ENCODE measurements at regions not wholly inside any gene's neighbourhood (a gene's known extent, or its start where the extent isn't known, plus 50 kb on each side); places are given as distances from the start of the nearest gene placed in this dataset.

DNA sequence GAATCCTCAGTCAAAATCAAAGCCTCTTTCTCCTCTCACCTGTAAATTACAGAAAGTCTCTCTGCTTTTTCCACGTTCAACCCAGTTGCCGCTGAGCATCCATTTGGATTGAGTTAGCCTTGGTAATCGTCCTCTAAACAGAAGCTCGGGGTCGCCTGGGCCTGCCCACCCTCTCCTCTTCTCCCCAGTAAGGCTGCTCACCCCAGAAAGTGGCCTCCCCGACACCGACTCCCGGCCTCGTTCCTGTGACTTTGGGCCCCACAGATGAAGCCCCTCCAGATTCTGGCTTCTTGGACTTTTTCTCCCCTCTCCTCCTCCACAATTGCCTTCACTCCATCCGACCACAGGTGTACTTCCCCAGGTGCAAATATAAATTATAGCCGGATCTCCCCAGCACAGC lies 1500.0 kb downstream of the BRD1 start:
- Histone ChIP-seq H3K27ac (ENCODE audit: low read depth, low read length) (no peak overlapping the region), H3K4me3 (ENCODE audit: low read length) (no peak overlapping the region), H3K27me3 (ENCODE audit: control insufficient read depth, insufficient read depth, low read length) (no peaks in the 10 kb centered on the region), H3K4me1 (ENCODE audit: control insufficient read depth, insufficient read depth, low read length) (no peaks in the 10 kb centered on the region), H3K36me3 (ENCODE audit: control insufficient read depth, insufficient read depth, low read length) (no peaks in the 10 kb centered on the region), H3K9ac (ENCODE audit: low read length) (no peak overlapping the region)

DNA sequence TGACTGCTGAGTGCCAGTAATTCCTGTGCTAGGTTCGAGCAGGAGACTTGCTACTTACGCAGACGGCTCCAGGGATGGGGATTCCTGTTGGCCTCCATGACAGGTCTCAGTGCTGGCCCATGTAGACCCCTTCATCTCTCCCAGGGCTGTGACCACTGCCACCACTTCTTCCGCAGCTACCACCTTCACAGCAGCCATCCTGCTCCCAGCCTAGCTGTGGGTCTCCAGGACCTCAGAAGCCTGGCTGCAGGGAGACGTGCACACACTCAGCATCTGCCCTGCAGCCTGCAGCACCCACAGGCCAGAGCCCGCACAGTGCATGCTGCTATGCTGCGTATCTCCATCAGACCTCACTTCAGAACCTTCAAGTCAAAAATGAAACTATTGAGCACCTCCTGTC lies 1503.9 kb downstream of the BRD1 start:
- no peak overlapping the region for H3K9ac ChIP-seq (ENCODE audit: low read length)
- H3K4me1 ChIP-seq (ENCODE audit: control insufficient read depth, insufficient read depth, low read length) = no peaks in the 10 kb centered on the region
- H3K4me3 ChIP-seq (ENCODE audit: low read length) = no peak overlapping the region
- no peaks in the 10 kb centered on the region for H3K36me3 ChIP-seq (ENCODE audit: control insufficient read depth, insufficient read depth, low read length)
- no peaks in the 10 kb centered on the region for H3K27me3 ChIP-seq (ENCODE audit: control insufficient read depth, insufficient read depth, low read length)
- no peak overlapping the region for H3K27ac ChIP-seq (ENCODE audit: low read depth, low read length)

DNA sequence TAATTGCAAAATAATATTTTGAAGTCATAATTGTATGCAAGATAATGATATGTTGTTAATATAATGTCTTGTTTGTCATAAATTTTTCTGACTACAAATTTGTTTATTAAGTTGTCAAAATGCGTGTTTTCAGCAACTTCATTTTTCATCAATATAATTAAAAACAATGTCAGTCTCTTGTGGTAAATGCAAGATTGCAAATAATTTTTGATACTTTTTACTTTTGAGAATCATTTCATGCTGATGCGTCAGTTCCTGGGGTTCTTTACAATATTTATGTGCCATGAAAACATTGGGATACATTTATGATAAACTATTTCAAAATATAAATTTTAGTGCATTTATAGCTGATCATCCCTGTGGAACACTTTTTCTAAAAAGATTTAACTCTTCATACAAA lies 1504.8 kb downstream of the BRD1 start:
- Histone ChIP-seq H3K27me3 (ENCODE audit: control insufficient read depth, insufficient read depth, low read length) (no peaks in the 10 kb centered on the region), H3K9ac (ENCODE audit: low read length) (no peak overlapping the region), H3K4me1 (ENCODE audit: control insufficient read depth, insufficient read depth, low read length) (no peaks in the 10 kb centered on the region), H3K36me3 (ENCODE audit: control insufficient read depth, insufficient read depth, low read length) (no peaks in the 10 kb centered on the region), H3K27ac (ENCODE audit: low read depth, low read length) (no peak overlapping the region), H3K4me3 (ENCODE audit: low read length) (no peak overlapping the region)

DNA sequence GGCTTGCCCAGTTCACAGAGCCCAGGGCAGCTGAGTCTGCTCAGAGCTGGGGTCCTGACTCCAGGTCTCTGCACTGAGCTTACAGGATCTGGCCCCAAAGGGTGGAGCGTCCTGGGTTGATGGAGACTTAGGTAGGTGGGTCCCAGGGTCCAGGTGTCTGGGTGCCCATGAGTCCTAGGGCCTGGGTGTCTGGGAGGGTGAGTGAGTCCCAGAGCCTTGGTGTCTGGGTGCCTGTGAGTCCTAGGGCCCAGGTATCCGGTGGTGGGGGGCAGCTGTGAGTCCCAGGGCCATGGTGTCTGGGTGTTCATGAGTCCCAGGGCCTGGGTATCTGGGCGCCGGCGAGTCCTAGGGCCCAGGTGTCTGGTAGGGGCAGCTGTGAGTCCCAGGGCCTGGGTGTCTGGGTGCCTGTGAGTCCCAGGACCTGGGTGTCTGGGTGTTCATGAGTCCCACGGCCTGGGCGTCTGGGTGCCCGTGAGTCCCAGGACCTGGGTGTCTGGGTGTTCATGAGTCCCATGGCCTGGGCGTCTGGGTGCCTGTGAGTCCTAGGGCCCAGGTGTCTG lies 1505.6 kb downstream of the BRD1 start:
- H3K27ac ChIP-seq (ENCODE audit: low read depth, low read length) = no peak overlapping the region

DNA sequence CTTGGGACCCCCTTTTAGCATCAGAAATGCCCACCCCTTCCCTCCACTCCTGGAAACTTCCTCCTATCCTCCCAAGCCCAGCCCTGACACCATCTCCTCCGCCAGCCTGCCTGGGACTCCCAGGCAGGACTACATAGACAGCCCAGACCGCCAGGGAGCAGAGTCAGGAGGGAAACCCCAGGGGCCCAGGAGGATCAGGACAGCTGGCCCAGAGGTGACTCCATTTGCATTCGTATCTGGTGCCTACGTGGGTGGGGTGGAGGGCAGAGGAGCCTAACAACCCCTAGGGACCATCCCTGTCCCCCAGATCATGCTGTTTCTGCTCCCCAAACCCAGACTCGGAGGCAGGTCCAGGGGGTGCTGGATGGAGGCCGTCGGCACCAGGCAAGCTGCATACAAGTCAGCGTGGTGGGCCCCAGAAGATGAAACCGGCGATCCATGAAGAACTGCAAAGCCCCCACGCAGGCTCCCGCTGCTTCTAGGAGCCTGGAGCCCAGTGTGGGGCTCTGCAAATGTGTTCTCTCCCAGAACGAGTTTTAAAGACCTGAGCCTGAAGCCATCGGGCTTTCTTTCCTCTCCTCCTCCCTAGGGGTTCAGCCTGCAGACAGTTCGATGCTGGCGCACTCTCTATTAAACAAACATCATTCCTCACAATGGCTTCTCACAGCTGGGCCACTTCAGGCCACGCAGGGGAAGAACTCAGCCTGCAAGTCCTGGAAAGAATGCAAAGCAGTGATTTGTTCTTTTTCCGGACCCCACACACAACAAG lies 1506.8 kb downstream of the BRD1 start:
- H3K27ac ChIP-seq (ENCODE audit: low read depth, low read length) = no peak overlapping the region
- no peaks in the 10 kb centered on the region for H3K36me3 ChIP-seq (ENCODE audit: control insufficient read depth, insufficient read depth, low read length)
- H3K4me1 ChIP-seq (ENCODE audit: control insufficient read depth, insufficient read depth, low read length) = no peaks in the 10 kb centered on the region
- no peak overlapping the region for H3K4me3 ChIP-seq (ENCODE audit: low read length)
- no peak overlapping the region for H3K9ac ChIP-seq (ENCODE audit: low read length)
- no peaks in the 10 kb centered on the region for H3K27me3 ChIP-seq (ENCODE audit: control insufficient read depth, insufficient read depth, low read length)

More for the DNA sequence above, 1505.6 kb downstream of the BRD1 start:
- Histone ChIP-seq H3K4me1 (ENCODE audit: control insufficient read depth, insufficient read depth, low read length) (no peaks in the 10 kb centered on the region), H3K36me3 (ENCODE audit: control insufficient read depth, insufficient read depth, low read length) (no peaks in the 10 kb centered on the region), H3K4me3 (ENCODE audit: low read length) (no peak overlapping the region), H3K27me3 (ENCODE audit: control insufficient read depth, insufficient read depth, low read length) (no peaks in the 10 kb centered on the region), H3K9ac (ENCODE audit: low read length) (no peak overlapping the region)

DNA sequence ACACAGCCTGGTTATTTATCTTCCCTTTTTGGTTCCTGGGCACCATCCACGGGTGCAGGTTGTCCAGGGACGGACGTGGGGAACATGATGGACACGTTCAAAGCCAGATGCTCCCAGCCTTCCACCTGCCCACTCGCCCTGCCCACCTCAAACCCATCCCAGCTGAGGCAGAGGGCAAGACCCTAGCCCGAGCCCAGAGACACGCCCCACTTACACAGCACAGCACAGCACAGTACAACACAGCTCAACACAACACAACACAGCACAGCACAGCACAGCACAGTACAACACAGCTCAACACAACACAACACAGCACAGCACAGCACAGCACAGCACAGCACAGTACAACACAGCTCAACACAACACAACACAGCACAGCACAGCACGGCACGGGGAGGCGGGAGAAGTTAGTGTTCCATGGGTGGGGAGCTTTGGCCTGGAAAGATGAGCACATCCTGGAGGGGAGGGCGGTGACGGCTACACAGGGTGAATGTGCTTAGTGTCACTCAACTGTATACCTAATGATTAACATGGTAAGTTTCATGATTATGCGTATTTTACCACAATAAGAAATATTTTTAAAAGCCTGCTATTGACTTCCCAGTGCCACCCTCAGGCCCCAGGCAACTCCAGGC lies 1507.5 kb downstream of the BRD1 start:
- Histone ChIP-seq H3K9ac (ENCODE audit: low read length) (no peak overlapping the region), H3K36me3 (ENCODE audit: control insufficient read depth, insufficient read depth, low read length) (no peaks in the 10 kb centered on the region), H3K27ac (ENCODE audit: low read depth, low read length) (no peak overlapping the region), H3K4me1 (ENCODE audit: control insufficient read depth, insufficient read depth, low read length) (no peaks in the 10 kb centered on the region), H3K27me3 (ENCODE audit: control insufficient read depth, insufficient read depth, low read length) (no peaks in the 10 kb centered on the region), H3K4me3 (ENCODE audit: low read length) (no peak overlapping the region)

DNA sequence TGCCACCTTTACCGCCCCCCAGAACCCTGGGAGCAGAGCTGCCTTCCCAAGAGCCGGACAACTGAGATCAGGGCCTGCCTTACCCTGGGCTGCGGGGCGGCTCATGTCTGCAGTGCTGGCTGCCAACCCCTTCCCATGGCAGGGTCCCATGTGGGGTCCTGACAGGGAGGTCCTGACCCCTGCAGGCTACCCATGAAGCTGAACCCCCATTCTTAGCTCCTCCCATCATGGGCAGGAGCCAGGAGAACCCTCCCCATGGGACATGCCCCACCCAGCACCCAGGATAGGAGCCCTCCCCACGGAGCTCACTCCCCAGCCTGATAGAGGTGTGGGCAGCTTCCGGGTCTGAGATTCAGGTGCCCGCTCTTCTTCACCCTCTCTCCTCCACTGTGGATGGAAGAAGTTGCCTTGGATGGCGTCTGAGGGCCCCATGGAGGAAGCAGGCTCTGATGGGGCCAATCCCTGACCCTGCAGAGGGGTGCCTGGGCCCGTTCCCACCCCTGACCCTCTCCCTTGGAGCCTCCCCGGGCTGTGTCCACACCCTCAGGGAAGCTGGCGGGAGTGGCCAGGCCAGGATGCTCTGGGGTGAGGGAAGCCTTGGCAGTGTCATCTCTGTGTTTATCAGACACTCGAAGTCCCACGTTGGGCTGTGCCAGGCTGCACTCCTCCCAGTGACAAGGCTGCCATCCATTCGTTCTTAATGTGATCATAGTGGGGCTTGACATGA lies 1508.2 kb downstream of the BRD1 start:
- H3K4me1 ChIP-seq (ENCODE audit: control insufficient read depth, insufficient read depth, low read length) = no peaks in the 10 kb centered on the region
- H3K4me3 ChIP-seq (ENCODE audit: low read length) = no peak overlapping the region
- no peak overlapping the region for H3K9ac ChIP-seq (ENCODE audit: low read length)
- no peaks in the 10 kb centered on the region for H3K36me3 ChIP-seq (ENCODE audit: control insufficient read depth, insufficient read depth, low read length)
- H3K27ac ChIP-seq (ENCODE audit: low read depth, low read length) = no peak overlapping the region
- no peaks in the 10 kb centered on the region for H3K27me3 ChIP-seq (ENCODE audit: control insufficient read depth, insufficient read depth, low read length)

DNA sequence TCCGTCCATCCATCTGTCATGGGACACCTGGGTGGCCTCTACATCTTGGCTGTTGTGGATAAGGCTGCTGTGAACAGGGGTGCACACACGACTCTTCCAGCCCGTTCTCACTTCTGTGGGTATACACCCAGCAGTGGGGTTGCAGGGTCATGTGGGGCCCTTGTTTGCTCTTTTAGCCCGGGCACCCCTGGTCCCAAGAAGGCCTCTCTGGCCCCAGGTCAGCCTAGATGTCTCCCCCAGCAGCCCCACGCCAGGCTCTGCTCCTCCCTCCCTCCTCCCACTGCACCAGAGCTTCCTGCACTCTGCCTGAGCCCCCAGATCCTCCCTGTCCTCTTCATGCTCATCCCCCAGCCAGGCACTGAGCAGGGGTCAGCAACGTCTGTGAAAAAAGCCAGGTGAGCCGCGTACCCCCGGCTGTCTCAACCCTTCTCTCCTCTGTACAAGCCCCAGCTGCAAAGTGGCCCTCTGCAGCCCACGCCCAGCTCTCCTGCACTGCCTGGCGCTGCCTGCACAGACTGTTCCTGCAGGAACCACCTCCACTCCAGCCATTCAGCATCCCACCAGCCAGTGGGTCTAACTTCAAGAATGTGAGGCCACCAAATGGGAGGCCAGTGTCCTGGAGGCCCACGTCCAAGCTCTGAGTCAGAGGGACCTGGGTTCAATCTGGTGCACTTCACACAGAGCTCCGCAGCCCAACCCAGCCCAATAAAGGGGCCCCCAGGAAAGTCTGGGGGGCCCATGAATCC lies 1508.9 kb downstream of the BRD1 start:
- Histone ChIP-seq H3K36me3 (ENCODE audit: control insufficient read depth, insufficient read depth, low read length) (no peaks in the 10 kb centered on the region), H3K27me3 (ENCODE audit: control insufficient read depth, insufficient read depth, low read length) (no peaks in the 10 kb centered on the region), H3K9ac (ENCODE audit: low read length) (no peak overlapping the region), H3K4me3 (ENCODE audit: low read length) (no peak overlapping the region), H3K27ac (ENCODE audit: low read depth, low read length) (no peak overlapping the region), H3K4me1 (ENCODE audit: control insufficient read depth, insufficient read depth, low read length) (no peaks in the 10 kb centered on the region)

DNA sequence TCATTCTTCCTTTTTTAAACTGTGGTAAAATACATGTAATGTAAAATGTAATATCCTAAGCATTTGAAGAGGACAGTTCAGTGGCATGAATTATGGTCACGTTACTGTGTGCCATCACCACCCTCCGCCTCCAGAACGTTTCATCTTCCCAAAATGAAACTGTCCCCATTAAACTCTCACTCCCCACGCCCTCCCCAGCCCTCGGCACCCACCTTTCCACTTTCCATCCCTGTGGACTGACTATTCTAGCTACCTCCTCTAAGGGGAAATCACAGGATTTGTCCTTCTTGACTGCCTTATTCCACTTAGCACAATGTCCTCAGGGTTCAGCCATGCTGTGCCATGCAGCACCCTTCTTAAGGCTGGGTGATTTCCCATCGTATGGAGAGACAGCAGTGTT lies 1509.5 kb downstream of the BRD1 start:
- no peaks in the 10 kb centered on the region for H3K27me3 ChIP-seq (ENCODE audit: control insufficient read depth, insufficient read depth, low read length)
- H3K36me3 ChIP-seq (ENCODE audit: control insufficient read depth, insufficient read depth, low read length) = no peaks in the 10 kb centered on the region
- no peak overlapping the region for H3K4me3 ChIP-seq (ENCODE audit: low read length)

DNA sequence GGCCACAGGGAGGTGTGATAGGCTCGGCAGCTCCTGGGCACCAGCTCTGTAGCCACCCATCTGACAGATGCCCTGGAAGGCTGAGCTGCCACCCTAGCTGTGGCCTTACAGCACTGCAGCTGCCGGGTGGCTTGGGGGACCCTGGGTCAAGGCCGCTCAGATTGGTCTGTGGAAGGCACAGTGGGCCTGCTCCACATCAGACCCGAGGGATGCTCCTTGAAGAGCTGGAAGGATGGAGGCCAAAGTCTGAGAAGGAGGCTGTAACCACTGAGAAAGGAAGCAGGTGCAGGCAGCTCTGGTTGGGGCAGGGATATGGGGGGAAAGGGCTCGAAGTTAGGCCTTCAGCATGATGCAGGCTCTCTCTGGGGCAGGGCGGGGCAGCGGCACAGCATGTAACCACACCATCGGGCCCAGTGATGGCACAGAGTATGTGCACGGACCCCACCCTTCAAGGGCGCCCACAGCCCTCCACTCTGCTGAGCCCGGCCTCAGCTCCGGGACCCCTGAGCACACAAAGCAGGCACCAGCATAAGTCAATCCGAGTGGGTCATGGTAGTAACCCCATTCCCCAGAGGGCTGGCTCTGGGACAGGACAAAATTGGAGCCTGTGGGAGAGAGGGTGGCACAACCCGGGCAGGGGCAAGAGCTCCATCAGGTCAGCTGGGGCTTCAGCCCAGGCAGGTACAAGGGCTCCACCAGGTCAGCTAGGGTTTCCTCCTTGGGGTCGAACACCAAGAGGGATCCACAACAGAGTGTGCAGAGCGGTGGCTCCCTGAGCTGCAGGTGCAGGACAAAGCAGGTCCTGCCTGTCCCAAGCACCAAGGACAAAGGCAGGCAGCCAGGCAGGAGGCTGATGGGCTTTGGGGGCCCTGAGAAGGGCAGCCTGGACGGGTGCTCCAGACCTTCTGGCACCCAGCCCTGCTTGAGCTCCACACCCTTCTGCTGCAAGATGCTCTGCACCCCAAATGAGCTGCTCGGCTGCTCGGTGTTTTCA lies 1511.1 kb downstream of the BRD1 start:
- no peak overlapping the region for H3K4me3 ChIP-seq (ENCODE audit: low read length)
- no peak overlapping the region for H3K9ac ChIP-seq (ENCODE audit: low read length)
- no peaks in the 10 kb centered on the region for H3K36me3 ChIP-seq (ENCODE audit: control insufficient read depth, insufficient read depth, low read length)
- H3K27me3 ChIP-seq (ENCODE audit: control insufficient read depth, insufficient read depth, low read length) = no peaks in the 10 kb centered on the region
- H3K27ac ChIP-seq (ENCODE audit: low read depth, low read length) = no peak overlapping the region
- no peaks in the 10 kb centered on the region for H3K4me1 ChIP-seq (ENCODE audit: control insufficient read depth, insufficient read depth, low read length)

More for the DNA sequence above, 1509.5 kb downstream of the BRD1 start:
- H3K9ac ChIP-seq (ENCODE audit: low read length) = no peak overlapping the region
- H3K4me1 ChIP-seq (ENCODE audit: control insufficient read depth, insufficient read depth, low read length) = no peaks in the 10 kb centered on the region
- no peak overlapping the region for H3K27ac ChIP-seq (ENCODE audit: low read depth, low read length)

DNA sequence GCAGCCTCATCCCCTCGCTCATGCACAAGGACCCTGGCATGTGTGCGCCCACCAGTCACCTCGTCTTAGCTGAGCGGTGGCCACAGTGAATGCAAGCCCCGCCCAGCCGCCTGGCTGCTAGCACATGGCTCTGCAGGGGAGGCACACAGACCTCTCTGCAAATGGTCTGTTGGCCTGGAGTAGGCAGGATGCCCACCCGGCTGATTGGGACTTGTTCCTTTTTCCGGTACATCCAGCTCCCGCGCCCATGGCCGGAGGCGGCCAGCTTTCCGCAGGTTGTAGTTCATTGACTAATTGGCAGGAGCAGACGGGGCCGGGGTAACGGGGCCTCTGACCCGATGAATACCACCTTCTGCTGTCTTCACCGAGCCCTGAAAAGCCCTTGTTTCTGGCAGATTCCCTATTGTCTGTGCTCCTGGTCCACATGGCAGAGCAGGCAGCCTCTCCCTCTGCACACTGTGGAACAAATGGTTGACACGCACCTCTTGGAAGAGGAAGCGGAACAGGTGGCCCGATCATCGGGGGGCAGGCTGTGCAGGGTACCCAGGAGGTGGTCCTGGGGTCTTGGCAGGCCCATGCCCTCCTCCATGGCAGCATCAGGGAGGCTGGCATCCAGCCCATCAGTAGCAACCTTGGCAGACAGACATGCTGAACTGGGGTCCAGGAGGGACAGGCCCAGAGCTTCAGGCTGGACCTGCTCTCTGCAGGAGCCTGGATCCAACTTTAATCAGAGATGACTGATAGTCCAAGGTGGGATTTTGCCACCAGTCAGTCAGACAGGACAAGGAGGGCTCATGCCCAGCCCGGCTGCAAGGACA lies 1512.0 kb downstream of the BRD1 start:
- Histone ChIP-seq H3K36me3 (ENCODE audit: control insufficient read depth, insufficient read depth, low read length) (no peaks in the 10 kb centered on the region), H3K27me3 (ENCODE audit: control insufficient read depth, insufficient read depth, low read length) (no peaks in the 10 kb centered on the region), H3K27ac (ENCODE audit: low read depth, low read length) (no peak overlapping the region), H3K9ac (ENCODE audit: low read length) (no peak overlapping the region), H3K4me3 (ENCODE audit: low read length) (no peak overlapping the region), H3K4me1 (ENCODE audit: control insufficient read depth, insufficient read depth, low read length) (no peaks in the 10 kb centered on the region)
